ENCODE measurements at regions not wholly inside any gene's neighbourhood (a gene's known extent, or its start where the extent isn't known, plus 50 kb on each side); places are given as distances from the start of the nearest gene placed in this dataset.

GRCh38 chr15:46266661-46267060, 631.8 kb downstream of the SQOR start:
- Histone ChIP-seq H4K91ac (ENCODE audit: insufficient read depth, low read depth, low read length) (no peak overlapping the region), H3K4me2 (ENCODE audit: low read depth, low read length) (no peak overlapping the region), H3K23ac (ENCODE audit: low read depth, low read length) (no peak overlapping the region), H3K9me3 (ENCODE audit: control insufficient read depth, insufficient read depth, low read length) (peaks cover 9% of the 10 kb centered on the region), H2AFZ (replicated peaks; ENCODE audit: low read length, poor library complexity) (no peak overlapping the region), H3K18ac (ENCODE audit: low read depth, low read length) (no peak overlapping the region), H2BK120ac (ENCODE audit: low read depth, low read length) (no peak overlapping the region), H3K4ac (ENCODE audit: low read depth, low read length) (no peak overlapping the region), H2BK15ac (ENCODE audit: low read depth, low read length) (no peak overlapping the region), H2AK9ac (replicated peaks; ENCODE audit: low read depth, low read length, poor library complexity) (no peak overlapping the region), H3K4me1 (ENCODE audit: control insufficient read depth, insufficient read depth, low read length) (no peaks in the 10 kb centered on the region), H3K56ac (ENCODE audit: extremely low read depth, insufficient read depth, low read length) (no peak overlapping the region), H3K36me3 (ENCODE audit: control insufficient read depth, insufficient read depth, low read length) (no peaks in the 10 kb centered on the region), H2BK5ac (ENCODE audit: low read depth, low read length, poor library complexity, severe bottlenecking) (no peak overlapping the region), H3K4me3 (ENCODE audit: insufficient read depth, low read depth, low read length) (no peak overlapping the region), H4K20me1 (ENCODE audit: insufficient read depth, low read length) (no peaks in the 10 kb centered on the region), H4K5ac (ENCODE audit: low read depth, low read length) (no peak overlapping the region), H2AK5ac (ENCODE audit: low read depth, low read length) (no peak overlapping the region), H3K27me3 (ENCODE audit: control insufficient read depth, insufficient read depth, low read length) (no peaks in the 10 kb centered on the region), H3K27ac (ENCODE audit: insufficient read depth, low read length) (no peak overlapping the region), H3K79me1 (ENCODE audit: low read depth in 1 of 2, low read length in 2 of 2) (no peaks in the 10 kb centered on the region), H4K8ac (ENCODE audit: low read depth in 2 of 2, low read length in 2 of 2) (no peak overlapping the region), H3K9ac (ENCODE audit: low read depth, low read length) (no peak overlapping the region), H3K9me1 (ENCODE audit: insufficient read depth, low read length) (no peaks in the 10 kb centered on the region), H3K14ac (replicated peaks; ENCODE audit: low read depth, low read length) (no peak overlapping the region), H2BK20ac (ENCODE audit: low read depth, low read length) (no peak overlapping the region)
- no TSS peak for BruUV-seq (replicated peaks)
- dilution Hi-C loops (cut with HindIII; ENCODE audit: low sequenced_read_pairs, unreplicated experiment), result no loop called here
- in situ Hi-C loops (cut with MboI; ENCODE audit: low sequenced_read_pairs), result no loop called here
- no peak for ATAC-seq (ENCODE audit: low read depth)
- TF ChIP-seq, protein P1, sequence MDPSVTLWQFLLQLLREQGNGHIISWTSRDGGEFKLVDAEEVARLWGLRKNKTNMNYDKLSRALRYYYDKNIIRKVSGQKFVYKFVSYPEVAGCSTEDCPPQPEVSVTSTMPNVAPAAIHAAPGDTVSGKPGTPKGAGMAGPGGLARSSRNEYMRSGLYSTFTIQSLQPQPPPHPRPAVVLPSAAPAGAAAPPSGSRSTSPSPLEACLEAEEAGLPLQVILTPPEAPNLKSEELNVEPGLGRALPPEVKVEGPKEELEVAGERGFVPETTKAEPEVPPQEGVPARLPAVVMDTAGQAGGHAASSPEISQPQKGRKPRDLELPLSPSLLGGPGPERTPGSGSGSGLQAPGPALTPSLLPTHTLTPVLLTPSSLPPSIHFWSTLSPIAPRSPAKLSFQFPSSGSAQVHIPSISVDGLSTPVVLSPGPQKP (IDR thresholded peaks at IDR 0.05; ENCODE audit: borderline replicate concordance, low read depth, low read length), result no peak
- TF ChIP-seq POLR2A (IDR thresholded peaks at IDR 0.05; ENCODE audit: low read depth, low read length), result no peak
- TF ChIP-seq SMC3 (IDR thresholded peaks at IDR 0.05; ENCODE audit: low read depth, low read length), result no peak
- no peak for TF ChIP-seq MAZ (IDR thresholded peaks at IDR 0.05; ENCODE audit: borderline replicate concordance, low read depth, low read length)
- no peak for TF ChIP-seq BHLHE40 (IDR thresholded peaks at IDR 0.05; ENCODE audit: low read depth, low read length)
- no peak for TF ChIP-seq MAFK (IDR thresholded peaks at IDR 0.05; ENCODE audit: low read depth, low read length)
- TF ChIP-seq CHD1 (IDR thresholded peaks at IDR 0.05; ENCODE audit: low read depth, low read length), result no peak
- no peak for TF ChIP-seq CEBPB (IDR thresholded peaks at IDR 0.05; ENCODE audit: low read depth, low read length)
- TF ChIP-seq MXI1 (IDR thresholded peaks at IDR 0.05; ENCODE audit: borderline replicate concordance, low read depth, low read length), result no peak
- TF ChIP-seq RCOR1 (IDR thresholded peaks at IDR 0.05; ENCODE audit: insufficient replicate concordance, low read length), result no peak
- no peak for TF ChIP-seq USF2 (IDR thresholded peaks at IDR 0.05; ENCODE audit: low read depth, low read length)
- no peak for TF ChIP-seq RAD21 (IDR thresholded peaks at IDR 0.05; ENCODE audit: low read length)
- no peak for TF ChIP-seq CTCF (conservative IDR thresholded peaks at IDR 0.05; ENCODE audit: low read depth, low read length)
- no peak for TF ChIP-seq RFX5 (IDR thresholded peaks at IDR 0.05; ENCODE audit: low read depth, low read length)
- no peak for TF ChIP-seq FOS (IDR thresholded peaks at IDR 0.05; ENCODE audit: low read depth, low read length)
- no peak for TF ChIP-seq NFE2L2 (IDR thresholded peaks at IDR 0.05; ENCODE audit: low read depth, low read length)
- ChIA-PET POLR2A (ENCODE audit: unreplicated experiment) (no interaction called here), CTCF (no interaction called here)
- intact Hi-C loops (cut with micrococcal nuclease), result no loop called here
- WGBS, 2 experiments (ENCODE audit: extremely low coverage in 2 of 2, insufficient read length in 1 of 2), result no CpG with 5 or more reads among the region's 2 CpGs
- no peak for DNase-seq

Data from IMR-90 (cell line).